A673 (cell line): ENCODE measurements at regions not wholly inside any gene's neighbourhood (a gene's known extent, or its start where the extent isn't known, plus 50 kb on each side); places are given as distances from the start of the nearest gene placed in this dataset.

Experiments
- BruUV-seq: library from RNA; stranded (reverse); fragments of 400-500 nt; replicated peaks from 2 replicates; lab custom pipeline; 2021; lab: Mats Ljungman, UMichigan
- CTCF ChIA-PET: fragments of 300-600 bp; sonication (Branson Sonifier 250); formaldehyde crosslinking; loops from one replicate; lab custom pipeline; 2022; ENCODE audit warnings: antibody characterized with exemption; lab: Charles Lee
- POLR2A ChIA-PET: fragments of 300-600 bp; sonication (Branson Sonifier 250); formaldehyde crosslinking; loops from one replicate; lab custom pipeline; 2022; ENCODE audit warnings: antibody characterized with exemption; ENCODE audit not compliant: low non-redundant PET; lab: Charles Lee
- DNase-seq: peaks from one replicate; pipeline ENCODE4 v3.0.0-alpha.2; 2015; ENCODE audit warnings: low spot score
- H3K27ac ChIP-seq: fragments of 200-600 bp; sonication (generic); 2 replicates; pipeline ENCODE4 v1.5.1; 2016; ENCODE audit warnings: mixed run types, low read depth, mild to moderate bottlenecking, mixed read lengths, antibody characterized with exemption, low read length; ENCODE audit not compliant: poor library complexity, severe bottlenecking
- H3K27me3 ChIP-seq: fragments of 200-600 bp; sonication (generic); replicated peaks from 2 replicates; pipeline ENCODE4 v1.6.1; 2017; ENCODE audit warnings: mixed run types, low read depth, mild to moderate bottlenecking, mixed read lengths, antibody characterized with exemption, low read length; ENCODE audit not compliant: insufficient read depth, poor library complexity
- H3K36me3 ChIP-seq: fragments of 200-600 bp; sonication (generic); 2 replicates; pipeline ENCODE4 v1.6.1; 2016; ENCODE audit warnings: mixed run types, mild to moderate bottlenecking, mixed read lengths, antibody characterized with exemption, low read length; ENCODE audit not compliant: insufficient read depth, poor library complexity, severe bottlenecking
- H3K4me1 ChIP-seq: fragments of 200-600 bp; sonication (generic); 2 replicates; pipeline ENCODE4 v1.6.1; 2017; ENCODE audit warnings: mixed run types, mild to moderate bottlenecking, mixed read lengths, antibody characterized with exemption, low read length; ENCODE audit not compliant: insufficient read depth, poor library complexity, severe bottlenecking
- H3K4me3 ChIP-seq: fragments of 200-600 bp; sonication (generic); 2 replicates; pipeline ENCODE4 v1.5.1; 2016; ENCODE audit warnings: low read depth, mixed run types, mild to moderate bottlenecking, mixed read lengths, low read length; ENCODE audit not compliant: poor library complexity, severe bottlenecking
- H3K9me3 ChIP-seq: fragments of 200-600 bp; sonication (generic); 2 replicates; pipeline ENCODE4 v1.6.1; 2016; ENCODE audit warnings: mixed run types, low read depth, mild to moderate bottlenecking, mixed read lengths, antibody characterized with exemption, low read length; ENCODE audit not compliant: poor library complexity, severe bottlenecking
- EZH2 ChIP-seq: fragments of 200-600 bp; sonication (generic); IDR thresholded peaks from 2 replicates; pipeline ENCODE4 v1.6.1; 2017; ENCODE audit warnings: borderline replicate concordance, low read depth, mild to moderate bottlenecking, mixed read lengths, antibody characterized with exemption, low read length; ENCODE audit not compliant: poor library complexity, severe bottlenecking
- intact Hi-C: fragments of 100-400 bp; cut with micrococcal nuclease; formaldehyde crosslinking; loops from one replicate; pipeline ENCODE4 v1.10.0; 2022; ENCODE audit not compliant: unreplicated experiment
- TF ChIP-seq, protein P1 (sequence below): fragments of 300-800, 200-600 bp; sonication (generic); conservative IDR thresholded peaks from 2 replicates; pipeline ENCODE4 v1.5.1; 2017; ENCODE audit warnings: low read depth, mild to moderate bottlenecking, antibody characterized with exemption, low read length, moderate library complexity, mixed read lengths

GRCh38 chr12:112665958-112666357 lies 125.6 kb upstream of the RPH3A start:
- no TSS peak for BruUV-seq
- no peaks in the 10 kb centered on the region for H3K9me3 ChIP-seq
- TF ChIP-seq EZH2, result no peak
- TF ChIP-seq, protein P1, sequence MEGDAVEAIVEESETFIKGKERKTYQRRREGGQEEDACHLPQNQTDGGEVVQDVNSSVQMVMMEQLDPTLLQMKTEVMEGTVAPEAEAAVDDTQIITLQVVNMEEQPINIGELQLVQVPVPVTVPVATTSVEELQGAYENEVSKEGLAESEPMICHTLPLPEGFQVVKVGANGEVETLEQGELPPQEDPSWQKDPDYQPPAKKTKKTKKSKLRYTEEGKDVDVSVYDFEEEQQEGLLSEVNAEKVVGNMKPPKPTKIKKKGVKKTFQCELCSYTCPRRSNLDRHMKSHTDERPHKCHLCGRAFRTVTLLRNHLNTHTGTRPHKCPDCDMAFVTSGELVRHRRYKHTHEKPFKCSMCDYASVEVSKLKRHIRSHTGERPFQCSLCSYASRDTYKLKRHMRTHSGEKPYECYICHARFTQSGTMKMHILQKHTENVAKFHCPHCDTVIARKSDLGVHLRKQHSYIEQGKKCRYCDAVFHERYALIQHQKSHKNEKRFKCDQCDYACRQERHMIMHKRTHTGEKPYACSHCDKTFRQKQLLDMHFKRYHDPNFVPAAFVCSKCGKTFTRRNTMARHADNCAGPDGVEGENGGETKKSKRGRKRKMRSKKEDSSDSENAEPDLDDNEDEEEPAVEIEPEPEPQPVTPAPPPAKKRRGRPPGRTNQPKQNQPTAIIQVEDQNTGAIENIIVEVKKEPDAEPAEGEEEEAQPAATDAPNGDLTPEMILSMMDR, result no peak
- POLR2A ChIA-PET, result no interaction called here
- no peak overlapping the region for H3K4me3 ChIP-seq
- intact Hi-C loops, result no loop called here
- CTCF ChIA-PET, result no interaction called here
- H3K27ac ChIP-seq, result no peak overlapping the region
- no peak for DNase-seq
- H3K4me1 ChIP-seq, result no peaks in the 10 kb centered on the region
- no peaks in the 10 kb centered on the region for H3K36me3 ChIP-seq
- H3K27me3 ChIP-seq, result no peaks in the 10 kb centered on the region

GRCh38 chr12:112671564-112671963 lies 120.0 kb upstream of the RPH3A start:
- TF ChIP-seq EZH2, result no peak
- TF ChIP-seq, protein P1, result no peak
- Histone ChIP-seq H3K4me3 (no peak overlapping the region), H3K27me3 (no peaks in the 10 kb centered on the region), H3K9me3 (no peaks in the 10 kb centered on the region), H3K27ac (no peak overlapping the region), H3K4me1 (peaks cover 17% of the 10 kb centered on the region), H3K36me3 (no peaks in the 10 kb centered on the region)
- no TSS peak for BruUV-seq
- DNase-seq, result no peak
- ChIA-PET CTCF (no interaction called here), POLR2A (no interaction called here)
- intact Hi-C loops, result no loop called here

DNA sequence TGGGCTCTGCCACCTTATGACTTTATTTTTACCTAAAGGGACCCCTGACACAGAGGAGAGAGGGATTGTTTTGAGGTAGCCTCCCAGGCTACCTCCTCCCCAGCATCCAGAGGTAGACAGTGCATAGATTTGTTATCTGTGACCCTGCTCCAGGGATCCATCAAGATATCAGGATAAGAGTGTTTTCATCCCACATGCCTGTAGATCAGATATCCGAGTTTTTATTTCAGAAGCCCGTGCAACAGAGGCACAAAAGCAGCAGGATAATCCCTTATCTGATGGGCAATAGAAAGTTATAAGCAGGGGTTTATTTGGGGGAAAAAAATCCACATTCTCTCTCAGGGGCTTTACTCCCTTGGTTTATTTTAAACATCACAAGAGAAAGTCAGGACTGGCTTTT lies 117.0 kb upstream of the RPH3A start:
- no peak overlapping the region for H3K4me3 ChIP-seq
- no peaks in the 10 kb centered on the region for H3K36me3 ChIP-seq
- H3K9me3 ChIP-seq, result no peaks in the 10 kb centered on the region
- ChIA-PET CTCF (no interaction called here), POLR2A (no interaction called here)
- H3K27me3 ChIP-seq, result no peaks in the 10 kb centered on the region
- H3K4me1 ChIP-seq, result peaks cover 27% of the 10 kb centered on the region
- no TSS peak for BruUV-seq
- TF ChIP-seq EZH2, result no peak
- TF ChIP-seq, protein P1, result no peak
- H3K27ac ChIP-seq, result peak overlapping the region; percentile 7
- DNase-seq, result no peak
- intact Hi-C loops, result no loop called here
